Thymus (tissue), 11 donors: ENCODE measurements at regions not wholly inside any gene's neighbourhood (a gene's known extent, or its start where the extent isn't known, plus 50 kb on each side); places are given as distances from the start of the nearest gene placed in this dataset.
"Not testable (repeated sequence)": the region's sequence is repeated elsewhere in the genome, so short reads cannot be mapped to it uniquely, and the experiment has no call there.

Experiments
- DNase-seq, 9 donors: peaks; one replicate each; pipeline ENCODE4 v3.0.0-alpha.2; 2013; ENCODE audit warnings: low spot score in 9 of 9, low read depth in 6 of 9, missing footprints in 1 of 9
- H3K27ac ChIP-seq, 2 donors: one replicate each; pipeline ENCODE4 v1.5.1; 2013; ENCODE audit warnings: control low read depth in 1 of 2, low read depth in 1 of 2, low read length in 1 of 2, mild to moderate bottlenecking in 1 of 2, moderate library complexity in 1 of 2
- H3K27me3 ChIP-seq, 2 donors: one replicate each; pipeline ENCODE4 v1.5.1; 2013; ENCODE audit warnings: low read length in 1 of 2; ENCODE audit not compliant: control insufficient read depth in 2 of 2, insufficient read depth in 1 of 2
- H3K36me3 ChIP-seq, 2 donors: one replicate each; pipeline ENCODE4 v1.5.1; 2013; ENCODE audit warnings: low read length in 1 of 2, mild to moderate bottlenecking in 1 of 2, moderate library complexity in 1 of 2; ENCODE audit not compliant: control insufficient read depth in 2 of 2, insufficient read depth in 2 of 2
- H3K4me1 ChIP-seq, 2 donors: one replicate each; pipeline ENCODE4 v1.5.1; 2013; ENCODE audit warnings: low read length in 2 of 2; ENCODE audit not compliant: control insufficient read depth in 2 of 2, insufficient read depth in 2 of 2
- H3K4me3 ChIP-seq, 2 donors: one replicate each; pipeline ENCODE4 v1.5.1; 2013; ENCODE audit warnings: low read length in 2 of 2, control low read depth in 1 of 2, mild to moderate bottlenecking in 1 of 2
- H3K9me3 ChIP-seq, 2 donors: one replicate each; pipeline ENCODE4 v1.5.1; 2013; ENCODE audit warnings: low read length in 1 of 2, mild to moderate bottlenecking in 1 of 2; ENCODE audit not compliant: control insufficient read depth in 2 of 2, insufficient read depth in 1 of 2
- WGBS: extraction: QIAGEN DNeasy Blood & Tissue Kit; methylation state at CpG from one replicate; pipeline ENCODE4 v1.1.7; 2013; 5-methylcytosine and 5-hydroxymethylcytosine counted together
- donor health status: healthy.

DNA sequence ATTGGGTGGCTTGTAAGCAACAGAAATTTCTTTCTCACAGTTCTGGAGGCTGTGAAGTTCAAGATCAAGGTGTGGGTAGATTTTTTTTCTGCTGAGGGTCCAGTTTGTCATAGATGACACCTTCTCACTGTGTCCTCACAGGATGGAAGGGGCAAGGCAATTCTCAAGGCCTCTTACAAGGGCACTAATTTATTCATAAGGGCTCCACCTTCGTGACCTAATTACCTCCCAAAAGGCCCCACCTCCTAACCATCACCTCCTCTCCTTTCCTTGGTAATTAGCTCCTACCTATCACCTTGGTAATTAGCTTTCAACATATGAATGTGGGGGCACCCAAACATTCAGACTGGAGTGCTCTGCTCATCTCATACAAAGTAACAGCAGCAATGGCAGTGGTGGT lies 92.3 kb upstream of the CD44 start:
- Histone ChIP-seq H3K9me3 (peaks cover 0 to 8% of the 10 kb centered on the region in 2 donors), H3K27ac (peak overlapping the region; percentile 64 to 71), H3K4me1 (peaks cover 23 to 58% of the 10 kb centered on the region in 2 donors), H3K36me3 (no peaks in the 10 kb centered on the region), H3K4me3 (no peak overlapping the region), H3K27me3 (no peaks in the 10 kb centered on the region)
- WGBS = 97% methylated on average over 1 of the region's 1 CpG
- no peak for DNase-seq

DNA sequence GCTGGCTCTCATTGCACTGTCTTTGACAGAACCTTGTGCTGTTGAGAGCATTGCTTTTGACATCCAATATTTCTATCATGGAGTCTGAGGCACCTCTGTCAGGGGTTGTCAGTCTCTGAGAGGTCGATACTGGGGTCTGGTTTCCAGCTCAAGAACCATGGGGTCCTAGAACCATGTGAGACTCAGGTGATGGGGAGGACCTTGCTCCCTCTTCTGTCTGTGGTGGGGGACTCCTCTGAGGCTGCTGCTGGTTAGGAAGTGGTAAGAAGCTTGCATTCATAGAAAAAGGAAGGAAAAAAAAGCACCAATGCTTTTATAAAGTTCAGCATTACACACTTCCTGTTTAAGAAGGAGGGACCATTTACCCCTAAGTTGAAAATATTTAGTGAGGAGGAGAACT lies 91.8 kb upstream of the CD44 start:
- peak overlapping the region; percentile 64 to 71 for H3K27ac ChIP-seq
- no peaks in the 10 kb centered on the region for H3K27me3 ChIP-seq
- H3K36me3 ChIP-seq = no peaks in the 10 kb centered on the region
- WGBS = 58% methylated on average over 1 of the region's 1 CpG
- peaks cover 23 to 58% of the 10 kb centered on the region in 2 donors for H3K4me1 ChIP-seq
- peak in 3 of 9 donors; percentile 40 to 83 (median 54) for DNase-seq
- H3K9me3 ChIP-seq = peaks cover 0 to 8% of the 10 kb centered on the region in 2 donors
- H3K4me3 ChIP-seq = no peak overlapping the region

DNA sequence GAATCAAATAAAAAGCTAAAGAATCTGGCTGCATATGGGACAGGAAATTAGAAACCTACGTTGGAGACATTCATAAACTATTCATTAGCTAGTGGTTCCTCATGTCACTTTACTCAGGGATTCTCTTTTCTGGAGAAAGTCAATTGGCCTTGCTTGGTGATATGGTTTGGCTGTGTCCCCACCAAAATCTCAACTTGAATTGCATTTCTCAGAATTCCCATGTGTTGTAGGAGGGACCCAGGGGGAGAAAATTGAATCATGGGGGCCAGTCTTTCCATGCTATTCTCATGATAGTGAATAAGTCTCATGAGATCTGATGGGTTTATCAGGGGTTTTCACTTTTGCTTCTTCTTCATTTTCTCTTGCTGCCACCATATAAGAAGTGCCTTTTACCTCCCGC lies 91.2 kb upstream of the CD44 start:
- 69% methylated on average over 2 of the region's 2 CpGs for WGBS
- H3K27ac ChIP-seq = peak overlapping the region in 1 of 2 donors; percentile 71
- DNase-seq = no peak
- H3K4me3 ChIP-seq = no peak overlapping the region
- no peaks in the 10 kb centered on the region for H3K36me3 ChIP-seq
- peaks cover 0 to 8% of the 10 kb centered on the region in 2 donors for H3K9me3 ChIP-seq
- no peaks in the 10 kb centered on the region for H3K27me3 ChIP-seq
- H3K4me1 ChIP-seq = peaks cover 23 to 58% of the 10 kb centered on the region in 2 donors

DNA sequence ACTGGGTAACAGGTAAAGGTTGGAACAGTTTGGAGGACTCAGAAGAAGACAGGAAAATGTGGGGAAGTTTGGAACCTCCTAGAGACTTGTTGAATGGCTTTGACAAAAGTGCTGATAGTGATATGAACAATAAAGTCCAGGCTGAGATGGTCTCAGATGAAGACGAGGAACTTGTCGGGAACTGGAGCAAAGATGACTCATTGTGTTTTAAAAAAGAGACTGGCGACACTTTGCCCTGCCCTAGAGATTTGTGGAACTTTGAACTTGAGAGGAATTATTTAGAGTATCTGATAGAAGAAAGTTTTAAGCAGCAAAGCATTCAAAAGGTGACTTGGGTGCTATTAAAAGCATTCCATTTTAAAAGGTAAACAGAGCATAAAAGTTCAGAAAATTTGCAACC lies 90.6 kb upstream of the CD44 start:
- not testable (repeated sequence) for H3K36me3 ChIP-seq, DNase-seq, H3K27me3 ChIP-seq, H3K27ac ChIP-seq, H3K9me3 ChIP-seq, H3K4me3 ChIP-seq
- H3K4me1 ChIP-seq = peaks cover 23 to 58% of the 10 kb centered on the region in 2 donors
- 78% methylated on average over 3 of the region's 3 CpGs for WGBS

DNA sequence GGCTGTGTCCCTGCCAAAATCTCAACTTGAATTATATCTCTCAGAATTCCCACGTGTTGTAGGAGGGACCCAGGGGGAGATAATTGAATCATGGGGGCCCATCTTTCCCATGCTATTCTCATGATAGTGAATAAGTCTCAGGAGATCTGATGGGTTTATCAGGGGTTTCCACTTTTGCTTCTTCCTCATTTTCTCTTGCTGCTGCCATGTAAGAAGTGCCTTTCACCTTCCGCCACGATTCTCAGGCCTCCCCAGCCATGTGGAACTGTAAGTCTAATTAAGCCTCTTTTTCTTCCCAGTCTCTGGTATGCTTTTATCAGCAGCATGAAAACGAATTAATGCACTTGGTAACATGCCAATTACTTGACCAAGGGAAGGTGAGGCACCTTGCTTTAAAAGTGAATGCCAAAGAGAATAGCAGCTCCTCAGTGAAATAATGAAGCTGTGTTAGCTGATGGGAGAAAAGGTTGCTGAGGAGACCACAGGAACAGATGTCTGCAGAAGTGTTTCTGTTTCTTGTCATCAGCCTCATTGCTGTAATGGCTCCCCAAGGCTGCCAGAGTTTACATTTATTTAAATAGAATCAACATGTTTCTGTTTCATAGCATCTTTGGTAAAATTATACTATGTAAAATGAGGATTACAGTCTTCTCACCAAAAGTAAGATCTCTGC lies 89.0 kb upstream of the CD44 start:
- peaks cover 20 to 48% of the 10 kb centered on the region in 2 donors for H3K4me1 ChIP-seq
- DNase-seq = peak in 1 of 9 donors; percentile 66
- WGBS = 78% methylated on average over 4 of the region's 4 CpGs
- H3K27me3 ChIP-seq = no peaks in the 10 kb centered on the region
- peak overlapping the region in 1 of 2 donors; percentile 3 for H3K4me3 ChIP-seq
- no peaks in the 10 kb centered on the region for H3K36me3 ChIP-seq
- peak overlapping the region; percentile 66 to 83 for H3K27ac ChIP-seq
- peaks cover 0 to 8% of the 10 kb centered on the region in 2 donors for H3K9me3 ChIP-seq

DNA sequence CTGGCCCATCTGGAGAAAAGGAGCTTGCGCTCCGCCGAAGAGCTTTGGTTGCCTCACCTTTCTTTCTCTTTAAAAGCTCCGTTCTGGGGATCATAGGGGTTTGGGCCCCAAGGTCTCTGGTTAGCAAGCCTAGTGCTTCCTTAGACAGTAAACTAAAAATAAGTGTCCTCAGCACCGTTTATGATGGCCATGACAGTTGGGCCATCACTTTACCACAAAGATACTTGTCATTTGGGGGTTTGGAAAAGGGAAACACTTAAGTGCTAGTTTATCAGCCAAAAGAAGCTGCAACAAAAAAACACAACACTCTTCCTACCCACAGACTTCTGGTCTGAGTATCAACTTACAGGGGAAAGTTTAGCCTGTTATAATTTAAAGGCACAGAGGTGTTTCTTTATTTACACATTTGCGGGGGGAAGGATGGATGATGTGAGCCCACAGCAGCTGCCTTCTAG lies 88.4 kb upstream of the CD44 start:
- 20% methylated on average over 6 of the region's 6 CpGs for WGBS
- peaks cover 15 to 42% of the 10 kb centered on the region in 2 donors for H3K4me1 ChIP-seq
- DNase-seq = peak in 2 of 9 donors; percentile 26 to 71
- H3K27ac ChIP-seq = peak overlapping the region; percentile 74 to 83
- H3K9me3 ChIP-seq = peaks cover 0 to 8% of the 10 kb centered on the region in 2 donors
- no peaks in the 10 kb centered on the region for H3K36me3 ChIP-seq
- H3K27me3 ChIP-seq = no peaks in the 10 kb centered on the region
- H3K4me3 ChIP-seq = peak overlapping the region in 1 of 2 donors; percentile 3

DNA sequence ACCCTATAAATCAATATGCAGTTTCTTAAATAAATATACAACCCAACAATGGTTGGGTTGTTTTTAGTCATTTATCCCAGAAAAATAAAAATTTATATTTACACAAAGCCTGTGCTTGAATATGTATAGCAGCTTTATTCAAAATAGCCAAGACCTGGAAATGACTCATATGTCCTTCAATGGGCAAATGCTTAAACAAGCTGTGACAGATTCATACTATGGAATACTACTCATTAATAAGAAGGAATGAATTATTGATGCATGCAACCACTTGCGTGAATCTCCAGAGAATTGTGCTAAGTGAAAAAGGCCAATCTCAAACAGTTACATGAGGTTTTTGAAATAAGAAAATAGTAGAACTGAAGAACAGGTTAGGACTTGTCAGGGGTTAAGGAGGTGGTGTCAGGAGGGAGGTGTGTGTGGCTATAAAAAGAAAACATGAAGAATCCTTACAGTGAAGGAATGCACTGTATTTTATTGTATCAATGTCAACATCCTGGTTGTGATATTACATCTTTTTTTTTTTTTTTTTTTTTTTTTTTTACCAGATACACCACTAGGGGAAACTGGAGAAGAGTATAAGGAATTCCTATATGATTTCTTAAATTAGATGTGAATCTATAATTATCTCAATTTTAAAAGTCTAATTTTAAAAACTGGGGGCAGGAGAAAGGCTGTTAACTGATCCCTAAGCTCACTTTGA lies 82.4 kb upstream of the CD44 start:
- H3K27ac ChIP-seq = no peak overlapping the region

DNA sequence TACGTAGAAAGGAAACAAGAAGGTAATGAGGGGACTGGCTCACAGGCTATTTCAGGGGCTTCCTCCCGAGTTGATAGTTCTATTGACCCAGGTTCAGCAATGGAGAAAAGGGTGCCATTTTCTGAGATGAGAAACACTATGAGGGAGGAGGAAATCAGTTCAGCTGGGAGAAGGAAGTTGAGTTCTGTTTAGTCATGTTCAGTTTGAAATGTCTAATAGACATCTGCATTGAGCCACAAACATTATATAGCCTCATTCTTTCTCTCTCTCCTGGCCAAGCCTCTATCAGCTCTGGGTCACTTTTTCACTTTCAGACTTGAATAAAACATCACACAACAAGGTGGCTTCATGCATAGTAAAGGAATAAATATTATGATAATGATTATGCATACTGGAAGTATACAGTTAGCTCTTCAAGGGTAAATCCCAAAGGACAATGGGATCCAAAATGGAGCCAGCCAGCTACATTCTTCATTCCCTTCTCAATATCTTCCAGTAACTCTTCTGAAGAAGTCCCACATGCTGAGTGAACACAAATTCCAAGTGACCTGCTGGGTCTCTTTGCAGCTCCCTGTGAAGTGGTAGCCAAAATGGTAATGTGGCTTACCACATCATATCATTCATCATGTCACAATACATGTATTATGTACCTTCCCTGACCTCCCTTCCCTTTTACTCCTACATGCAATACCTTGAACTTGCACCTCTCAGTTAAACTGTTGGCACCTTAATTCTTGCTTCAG lies 80.9 kb upstream of the CD44 start:
- no peak for DNase-seq
- H3K36me3 ChIP-seq = no peaks in the 10 kb centered on the region
- 94% methylated on average over 2 of the region's 2 CpGs for WGBS
- H3K4me1 ChIP-seq = peaks cover 0 to 4% of the 10 kb centered on the region in 2 donors
- no peaks in the 10 kb centered on the region for H3K9me3 ChIP-seq
- no peak overlapping the region for H3K27ac ChIP-seq
- no peaks in the 10 kb centered on the region for H3K27me3 ChIP-seq
- H3K4me3 ChIP-seq = no peak overlapping the region

More for the DNA sequence above, 82.4 kb upstream of the CD44 start:
- no peaks in the 10 kb centered on the region for H3K27me3 ChIP-seq
- 56% methylated on average over 1 of the region's 1 CpG for WGBS
- no peak for DNase-seq
- no peaks in the 10 kb centered on the region for H3K36me3 ChIP-seq
- no peaks in the 10 kb centered on the region for H3K9me3 ChIP-seq
- peaks cover 0 to 4% of the 10 kb centered on the region in 2 donors for H3K4me1 ChIP-seq
- no peak overlapping the region for H3K4me3 ChIP-seq
